GM21717 (cell line): ENCODE measurements at regions not wholly inside any gene's neighbourhood (a gene's known extent, or its start where the extent isn't known, plus 50 kb on each side); places are given as distances from the start of the nearest gene placed in this dataset.
"Not testable (repeated sequence)": the region's sequence is repeated elsewhere in the genome, so short reads cannot be mapped to it uniquely, and the experiment has no call there.

ENCODE experiments used
- ATAC-seq: cut with Tn5 transposase; IDR thresholded peaks from one replicate; pipeline ENCODE4 v1.9.1; 2021; ENCODE audit warnings: mild to moderate bottlenecking, moderate library complexity; ENCODE audit not compliant: unreplicated experiment

DNA sequence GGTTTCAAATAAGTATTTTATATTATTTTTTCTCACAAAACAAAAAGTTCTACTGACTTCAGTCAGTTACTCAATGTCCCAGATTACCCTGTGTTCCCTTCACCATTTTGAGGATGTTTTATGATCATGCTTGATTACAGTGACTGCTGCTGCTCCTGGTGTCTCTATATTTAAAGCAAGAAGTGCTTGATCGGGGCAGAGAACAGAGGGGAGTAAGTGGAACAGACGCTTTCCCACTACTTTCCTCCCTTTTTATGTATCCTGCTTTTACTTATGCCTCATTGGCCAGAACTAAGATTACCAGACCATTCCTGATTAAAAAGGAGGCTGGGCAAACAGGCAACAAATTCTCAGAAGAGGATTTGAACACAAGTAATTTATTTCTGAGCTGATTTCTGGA, 612.1 kb downstream of the VGLL3 start:
- no peak for ATAC-seq

DNA sequence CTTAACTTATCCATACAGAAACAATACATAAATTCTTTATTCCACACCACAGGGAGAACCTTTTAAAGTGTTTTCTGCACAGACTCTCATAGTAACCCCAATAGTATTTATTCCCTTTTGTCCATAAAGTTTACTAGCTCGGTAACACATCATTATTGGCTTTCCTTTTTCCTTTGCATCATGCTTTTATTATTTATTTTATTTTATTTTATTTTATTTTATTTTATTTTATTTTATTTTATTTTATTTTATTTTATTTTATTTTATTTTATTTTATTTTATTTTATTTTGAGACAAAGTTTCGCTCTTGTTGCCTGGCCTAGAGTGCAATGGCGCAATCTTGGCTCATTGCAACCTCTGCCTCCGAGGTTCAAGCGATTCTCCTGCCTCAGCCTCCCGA, 655.4 kb downstream of the VGLL3 start:
- not testable (repeated sequence) for ATAC-seq

DNA sequence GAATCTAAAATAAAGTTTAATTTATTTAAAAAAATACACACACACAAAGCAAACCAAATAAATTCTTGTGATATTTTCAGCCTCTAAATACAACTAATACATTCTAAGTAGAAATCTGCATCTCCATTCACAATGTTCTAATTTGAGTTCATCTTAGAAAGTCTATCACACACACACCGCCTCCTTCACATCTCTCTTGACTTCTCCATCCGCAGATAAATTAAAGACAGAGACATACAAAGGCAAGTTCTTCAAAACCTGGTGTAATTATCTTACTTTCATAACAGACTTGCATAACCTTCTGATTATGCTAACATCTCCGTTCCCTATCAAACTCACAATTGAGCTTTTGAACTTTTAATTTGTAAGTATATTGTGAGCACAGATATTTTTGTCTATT, 657.3 kb downstream of the VGLL3 start:
- ATAC-seq: no peak

DNA sequence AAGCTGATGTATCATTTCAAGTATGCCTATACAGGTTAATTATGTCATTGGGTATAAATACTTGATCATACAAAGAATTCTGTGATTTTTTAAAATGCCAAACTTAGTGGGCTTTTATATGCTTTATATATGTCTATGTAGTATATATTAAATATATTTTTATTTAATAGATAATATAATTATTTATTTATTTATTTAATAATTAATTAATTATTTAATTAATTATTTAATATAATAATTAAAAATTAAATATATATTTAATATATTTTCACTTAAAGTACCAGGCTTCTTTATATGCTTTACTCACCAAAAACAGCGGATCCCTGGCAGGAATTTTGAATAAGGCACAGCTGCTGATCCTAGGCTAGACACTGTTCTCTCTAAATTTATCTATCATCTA, 687.0 kb downstream of the VGLL3 start:
- ATAC-seq: no peak

DNA sequence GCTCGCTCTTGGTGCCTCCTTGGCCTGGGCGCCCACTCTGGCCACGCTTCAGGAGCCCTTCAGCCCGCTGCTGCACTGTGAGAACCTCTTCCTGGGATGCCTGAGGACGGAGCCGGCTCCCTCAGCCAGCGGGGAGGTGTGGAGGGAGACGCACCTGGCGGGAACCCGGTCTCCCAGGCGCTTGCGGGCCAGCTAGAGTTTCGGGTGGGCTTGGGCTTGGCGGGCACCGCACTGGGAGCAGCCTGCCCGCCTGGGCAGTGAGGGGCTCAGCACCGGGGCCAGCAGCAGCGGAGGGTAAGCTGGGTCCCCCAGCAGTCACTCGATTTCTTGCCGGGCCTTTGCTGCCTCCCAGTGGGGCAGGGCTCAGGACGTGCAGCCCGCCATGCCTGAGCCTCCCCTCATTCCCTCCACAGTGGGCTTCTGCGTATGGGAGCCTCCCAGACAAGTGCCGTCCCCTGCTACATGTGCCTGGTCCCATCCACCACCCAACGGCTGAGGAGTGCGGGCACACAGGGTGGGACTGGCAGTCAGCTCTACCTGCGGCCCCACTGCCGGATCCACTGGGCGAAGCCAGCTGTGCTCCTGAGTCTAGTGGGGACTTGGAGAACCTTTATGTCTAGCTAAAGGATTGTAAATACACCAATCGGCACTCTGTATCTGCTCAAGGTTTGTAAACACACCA, 708.7 kb downstream of the VGLL3 start:
- ATAC-seq: no peak

DNA sequence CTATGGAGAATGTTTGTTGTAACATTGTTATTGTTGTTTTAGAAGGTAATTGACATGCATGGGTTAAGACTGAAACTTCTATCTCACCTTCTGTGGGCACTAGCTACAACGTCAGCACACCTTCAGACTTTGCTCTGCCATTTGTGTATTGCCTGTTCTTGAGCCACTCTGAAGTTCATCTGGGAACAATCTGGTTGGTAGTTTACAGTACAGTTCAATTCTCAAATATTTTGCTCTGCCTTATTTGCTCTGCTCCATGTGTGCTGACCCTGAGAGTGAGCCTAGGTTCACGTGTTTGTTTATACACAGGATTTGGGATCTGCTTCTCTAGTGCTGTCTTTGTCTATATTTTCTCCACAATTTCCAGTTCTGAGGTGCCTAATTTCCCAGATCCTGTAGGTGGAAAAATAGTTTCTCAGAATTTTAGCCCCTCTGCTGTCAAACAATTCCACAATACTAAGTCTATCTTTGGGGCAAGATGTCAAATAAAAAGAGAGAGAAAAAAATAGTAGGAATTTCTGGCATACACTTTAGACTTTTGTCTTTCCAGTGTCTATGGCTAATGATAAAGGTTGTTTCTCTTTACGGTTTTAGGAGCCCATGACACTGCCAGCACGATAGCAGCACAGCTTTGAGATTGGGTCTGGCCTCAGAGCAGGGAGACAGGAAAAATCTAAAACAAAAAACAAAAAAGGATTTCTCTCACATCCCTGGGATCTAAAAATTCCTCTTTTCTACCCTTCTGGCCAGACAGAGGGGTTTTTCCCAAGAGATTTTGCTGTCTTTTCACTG, 721.4 kb downstream of the VGLL3 start:
- ATAC-seq: no peak

DNA sequence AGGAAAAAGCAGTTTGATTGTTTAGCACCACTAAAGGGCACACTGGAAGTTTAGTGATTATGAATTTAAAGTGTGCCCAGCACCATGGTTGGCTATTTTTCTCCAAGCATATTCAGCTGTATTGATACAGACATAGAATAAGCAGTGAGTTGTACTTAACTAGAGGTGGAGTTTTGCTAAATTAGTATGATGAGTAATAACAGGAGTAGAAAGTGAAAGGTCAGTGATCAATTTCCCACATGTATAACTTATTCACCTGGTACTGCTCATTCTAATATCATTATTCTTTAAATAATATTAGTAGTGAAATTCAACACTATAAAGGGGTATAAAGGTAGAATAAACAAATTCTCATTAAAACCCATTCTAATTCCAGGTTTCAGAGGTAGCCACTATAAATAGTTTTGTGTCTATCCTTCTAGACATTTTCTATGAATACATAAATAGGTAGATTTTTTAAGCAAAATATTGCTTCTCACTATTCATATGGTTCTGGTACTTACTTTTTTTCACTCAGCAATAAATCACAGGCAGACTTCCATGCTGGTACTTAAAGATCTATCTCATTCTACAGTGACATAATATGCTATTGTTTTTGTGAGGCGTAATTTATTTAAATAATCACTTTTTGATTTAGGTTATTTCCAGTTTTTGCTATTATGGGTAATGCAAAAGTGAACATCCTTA, 732.9 kb downstream of the VGLL3 start:
- ATAC-seq: no peak

DNA sequence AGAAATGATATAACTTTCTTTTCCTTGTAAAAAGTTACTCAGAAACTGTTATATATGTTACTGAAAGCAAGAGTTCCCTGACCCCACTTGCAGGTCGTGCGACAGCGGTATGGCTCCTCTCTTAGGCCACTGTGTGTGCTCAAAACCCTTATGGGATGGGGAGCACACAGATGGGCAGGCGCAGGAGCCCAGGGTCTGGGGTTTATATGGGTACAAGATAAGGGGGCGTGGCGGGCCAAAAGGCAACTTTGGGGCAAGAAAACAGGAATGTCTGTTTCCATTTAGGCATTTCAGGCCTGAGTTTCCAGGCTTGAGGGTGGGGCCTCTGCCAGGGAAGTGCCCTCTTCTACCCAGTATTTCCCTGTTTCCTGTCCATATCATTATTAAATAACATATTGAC, 736.5 kb downstream of the VGLL3 start:
- no peak for ATAC-seq

DNA sequence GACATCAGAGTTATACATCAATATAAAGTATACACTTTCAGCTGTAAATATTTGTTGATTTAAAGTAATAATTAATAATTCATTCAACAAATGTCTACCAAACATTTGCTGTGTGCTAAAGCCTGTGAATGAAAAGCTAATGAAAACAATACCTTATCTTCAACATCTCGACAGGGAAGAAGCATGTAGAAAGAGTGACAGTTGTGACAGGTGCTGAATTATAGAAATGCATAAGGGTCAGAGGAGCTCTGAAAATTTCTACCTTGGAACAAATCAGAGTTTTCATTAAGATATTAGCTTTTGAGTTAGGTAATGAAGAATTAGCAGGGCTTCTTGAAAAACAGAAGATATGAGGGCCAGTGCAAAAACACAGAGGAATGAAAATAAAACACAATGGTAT, 739.2 kb downstream of the VGLL3 start:
- no peak for ATAC-seq

DNA sequence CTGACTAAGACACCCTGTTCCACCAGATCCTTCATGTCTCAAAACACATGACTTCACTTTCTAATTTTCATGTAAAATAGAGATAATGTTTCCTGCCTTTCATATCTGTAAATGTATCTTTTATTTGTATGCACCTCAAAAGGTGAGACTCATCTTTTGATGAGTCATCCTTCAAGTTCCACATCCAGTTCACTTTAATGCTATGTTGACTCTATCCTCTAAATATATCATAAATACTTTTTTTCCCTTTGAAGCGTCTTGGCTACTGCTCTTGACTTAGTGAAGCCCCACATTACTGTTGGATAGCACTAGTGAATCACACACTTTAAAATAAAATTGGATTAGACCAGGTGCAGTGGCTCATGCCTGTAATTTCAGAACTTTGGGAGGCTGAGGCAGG, 741.1 kb downstream of the VGLL3 start:
- no peak for ATAC-seq

DNA sequence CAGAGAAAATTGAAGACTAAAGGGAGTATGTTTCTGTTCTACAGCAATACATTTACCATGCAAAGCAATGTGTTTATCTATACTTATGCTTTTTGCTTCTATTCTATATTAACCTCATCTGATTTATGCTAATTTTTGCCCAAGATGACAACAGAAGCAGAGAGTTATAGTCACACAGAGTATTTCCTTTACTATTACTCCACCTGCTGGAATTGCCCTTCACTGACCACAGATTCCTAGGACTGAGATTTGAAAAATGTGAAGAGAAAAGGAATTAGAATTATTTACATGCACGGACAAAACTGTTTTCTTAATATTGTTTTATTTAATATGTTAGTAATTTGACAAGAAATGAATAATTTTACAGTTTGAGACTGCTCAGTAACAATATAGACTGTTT, 745.6 kb downstream of the VGLL3 start:
- ATAC-seq: no peak

DNA sequence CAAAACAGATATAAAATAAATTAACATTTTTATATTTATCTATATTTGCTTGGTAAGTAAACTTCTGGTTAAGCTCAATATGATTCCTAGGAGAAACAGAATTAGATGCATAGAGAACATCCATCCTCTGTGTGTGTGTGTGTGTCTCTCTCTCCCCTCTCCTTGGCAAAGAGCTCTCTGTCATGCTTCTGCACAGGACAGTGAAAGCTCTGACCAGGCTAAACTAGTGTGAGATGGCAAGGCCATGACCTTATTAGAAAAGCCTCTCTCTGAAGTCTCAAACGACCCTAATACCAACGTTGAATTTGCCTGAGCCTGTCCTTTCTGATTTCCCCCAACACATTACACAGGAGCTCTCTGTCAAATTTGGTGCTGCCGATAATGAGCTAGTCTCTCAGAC, 746.0 kb downstream of the VGLL3 start:
- no peak for ATAC-seq

DNA sequence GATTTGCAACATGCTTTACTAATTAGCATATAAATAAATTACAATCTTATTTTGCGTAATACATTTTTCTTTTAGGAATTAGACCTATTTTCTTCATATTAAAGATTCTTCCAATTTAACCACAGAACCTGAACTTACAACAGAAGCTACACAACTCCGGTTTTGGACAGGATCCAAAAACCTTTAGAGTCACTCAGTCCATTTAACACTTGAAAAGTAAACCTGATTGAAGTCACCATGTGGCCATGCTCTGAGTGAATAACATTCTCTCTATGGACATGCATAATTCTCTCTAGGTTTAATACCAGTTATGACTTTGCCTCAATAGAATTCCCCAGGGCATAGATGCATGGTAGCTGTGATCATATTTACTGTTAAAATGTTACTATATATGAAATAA, 751.0 kb downstream of the VGLL3 start:
- no peak for ATAC-seq

DNA sequence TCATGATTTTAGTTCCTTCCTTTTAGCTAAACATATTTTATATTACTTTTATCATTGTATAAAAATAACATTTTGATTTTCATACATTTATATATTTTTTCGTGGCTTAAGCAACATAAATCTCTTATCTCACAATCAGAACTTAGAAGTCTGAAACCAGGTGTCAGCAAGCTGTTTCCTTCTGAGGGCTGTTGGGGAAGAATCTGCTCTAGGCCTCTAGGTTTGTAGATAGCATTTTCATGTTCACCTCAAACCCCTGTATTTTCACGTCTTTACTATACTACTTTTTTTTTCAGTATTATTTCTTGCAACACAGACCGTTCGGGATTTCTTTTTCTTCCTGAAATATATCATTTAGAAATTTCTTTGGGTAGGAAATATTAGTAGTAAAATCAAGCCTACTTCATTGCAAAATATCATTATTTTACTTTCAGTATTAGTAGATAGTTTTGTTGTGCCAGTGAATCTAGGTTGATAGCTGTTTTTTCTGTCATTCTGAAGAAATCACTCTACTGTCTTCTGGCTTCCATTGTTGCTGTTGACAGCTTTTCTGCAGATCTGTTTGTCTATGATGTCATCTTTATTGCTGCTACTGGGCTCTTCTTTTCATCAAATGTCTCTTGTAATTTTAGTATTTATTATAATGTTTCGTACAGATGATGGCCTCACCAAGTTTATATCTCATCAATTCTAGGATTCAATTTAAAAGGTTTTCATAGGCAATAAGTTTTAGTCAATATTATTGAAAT, 756.3 kb downstream of the VGLL3 start:
- ATAC-seq: no peak

DNA sequence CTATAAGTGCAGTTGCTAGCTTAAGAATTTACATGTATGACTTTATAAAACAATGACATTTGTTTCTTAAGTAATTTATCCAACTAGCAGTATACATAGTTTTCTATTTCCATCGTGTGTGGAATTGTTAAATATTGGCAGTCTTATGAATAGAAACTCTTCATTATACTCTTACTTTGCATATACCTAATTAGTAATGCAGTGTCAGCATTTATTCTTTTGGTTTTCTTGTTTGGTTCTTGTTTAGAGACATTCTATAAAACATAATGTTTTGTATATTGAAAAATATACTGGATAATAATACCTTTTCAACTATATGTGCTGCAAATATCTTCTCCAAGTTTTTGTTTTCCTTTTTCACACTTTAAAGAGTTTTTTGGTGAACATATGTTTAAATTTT, 760.2 kb downstream of the VGLL3 start:
- ATAC-seq: no peak

DNA sequence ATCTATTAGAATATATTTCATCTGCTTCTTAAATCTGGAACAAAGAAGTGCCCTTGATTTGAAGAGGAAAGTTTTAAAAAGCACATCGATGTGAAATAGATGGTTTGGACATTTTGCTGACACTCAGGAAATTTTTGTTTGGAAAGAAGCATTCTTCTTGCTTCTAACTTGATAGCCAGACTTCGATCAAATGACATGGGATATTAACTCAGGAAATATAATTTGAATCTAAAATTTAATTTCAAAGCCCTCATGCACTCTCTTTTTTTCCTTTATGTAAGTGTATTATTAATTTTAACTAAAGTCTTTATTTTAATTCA, 761.2 kb downstream of the VGLL3 start:
- no peak for ATAC-seq

DNA sequence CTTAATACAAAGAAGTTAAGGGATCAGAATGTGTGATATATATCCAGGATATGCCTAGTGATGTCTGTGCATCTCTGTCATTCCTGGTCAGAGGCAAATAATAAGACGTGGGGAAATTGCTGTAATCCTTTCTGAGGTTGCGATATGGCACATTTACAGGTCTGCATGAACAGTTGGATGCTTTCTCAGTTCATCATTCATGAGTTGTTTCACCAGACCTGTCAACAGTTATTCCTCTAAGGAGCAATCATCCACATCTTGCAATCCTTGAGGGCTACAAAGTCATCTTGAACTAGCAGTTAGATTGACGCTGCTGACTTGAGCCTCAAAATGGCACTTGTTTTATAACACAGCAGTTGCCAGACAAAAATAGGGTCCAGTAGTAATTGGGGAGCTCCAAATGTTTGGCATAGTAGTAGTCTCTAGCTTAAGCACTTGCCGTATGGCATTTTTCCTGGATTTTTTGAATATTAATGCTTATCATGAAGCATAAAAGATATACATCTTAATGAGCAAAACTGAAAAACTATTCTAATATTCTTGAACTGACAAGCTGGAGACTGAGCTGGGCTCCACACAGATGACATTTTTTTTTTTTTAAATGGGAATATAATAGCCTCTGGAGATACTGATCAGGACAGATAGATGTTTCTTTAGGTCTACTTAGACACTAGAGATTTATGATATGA, 761.7 kb downstream of the VGLL3 start:
- ATAC-seq: no peak

DNA sequence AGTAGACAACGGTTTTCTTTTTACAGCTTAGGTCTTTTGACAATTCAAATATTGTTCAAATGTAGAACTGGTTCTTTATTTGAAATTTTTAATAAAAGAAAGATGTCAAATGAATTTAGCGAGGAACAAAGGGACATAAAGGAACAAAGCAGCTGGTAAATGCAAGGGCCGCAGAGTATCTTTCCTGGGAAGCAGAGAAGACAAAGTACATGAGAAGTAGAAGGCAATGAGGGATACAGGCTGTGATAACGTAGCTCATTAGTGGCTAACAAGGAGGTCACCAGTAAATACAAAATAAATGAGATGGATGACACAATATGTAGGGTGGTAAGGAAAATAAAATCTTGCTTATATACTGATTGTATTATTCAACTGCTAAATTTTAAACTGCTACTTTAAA, 762.8 kb downstream of the VGLL3 start:
- ATAC-seq: no peak

DNA sequence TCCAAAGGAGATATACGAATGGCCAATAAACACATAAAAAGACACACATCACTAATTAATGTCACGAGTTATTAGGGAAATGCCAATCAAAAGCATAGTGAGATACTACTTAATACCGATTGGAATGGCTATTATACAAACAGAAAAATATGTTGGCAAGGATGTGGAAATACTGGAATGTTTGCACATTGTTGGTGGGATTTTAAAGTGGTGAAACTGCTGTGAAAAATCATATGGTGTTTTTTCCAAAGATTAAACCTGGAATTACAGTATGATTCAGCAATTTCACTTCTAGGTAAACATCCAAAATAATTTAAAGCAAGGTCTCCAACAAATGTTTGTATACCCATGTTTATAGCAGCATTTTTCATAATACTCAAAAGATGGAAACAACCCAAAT, 765.5 kb downstream of the VGLL3 start:
- no peak for ATAC-seq

DNA sequence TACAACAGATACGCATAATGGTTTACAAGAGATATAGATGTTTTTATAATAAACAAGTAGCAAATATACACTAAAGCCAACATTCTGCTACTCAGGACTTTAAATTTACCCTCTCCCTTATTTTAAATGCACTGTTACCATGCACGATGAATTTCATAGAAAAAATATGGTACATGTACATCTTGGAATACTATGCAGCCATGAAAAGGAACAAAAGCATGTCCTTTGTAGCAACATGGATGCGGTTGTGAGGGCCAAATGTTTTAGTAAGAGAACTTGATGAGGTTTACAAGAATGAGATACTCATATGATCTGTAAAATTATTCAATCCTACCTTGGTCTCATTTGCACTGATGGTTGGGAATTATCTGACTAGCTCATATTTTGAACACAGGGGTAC, 769.3 kb downstream of the VGLL3 start:
- no peak for ATAC-seq

DNA sequence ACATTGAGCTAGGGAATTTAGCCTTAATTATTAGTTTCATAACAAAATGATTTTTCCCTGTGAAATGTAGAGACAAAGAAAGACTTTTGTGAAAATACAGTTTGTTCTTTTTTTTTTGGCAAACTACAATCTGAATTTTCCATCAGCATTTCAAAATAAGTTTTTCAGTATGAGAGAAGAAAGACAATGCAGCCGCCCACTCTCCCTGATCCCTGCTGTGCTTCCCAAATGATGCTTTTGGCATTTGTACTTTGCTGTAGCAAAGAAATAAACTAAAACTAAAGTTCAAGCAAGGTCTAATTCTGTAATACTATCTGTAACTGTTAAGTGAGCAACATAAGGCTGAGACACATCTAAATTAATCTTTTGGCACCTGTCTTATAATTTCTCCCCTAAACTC, 782.2 kb downstream of the VGLL3 start:
- ATAC-seq: no peak
